HG03432 (cell line): ENCODE measurements at regions not wholly inside any gene's neighbourhood (a gene's known extent, or its start where the extent isn't known, plus 50 kb on each side); places are given as distances from the start of the nearest gene placed in this dataset.
"Not testable (repeated sequence)": the region's sequence is repeated elsewhere in the genome, so short reads cannot be mapped to it uniquely, and the experiment has no call there.

ENCODE experiments used
- ATAC-seq: cut with Tn5 transposase; IDR thresholded peaks from one replicate; pipeline ENCODE4 v1.9.1; 2021; ENCODE audit warnings: mild to moderate bottlenecking, moderate library complexity; ENCODE audit not compliant: unreplicated experiment

GRCh38 chr10:53543410-53543809 is 770.8 kb upstream of the MBL2 start:
- ATAC-seq, result no peak

DNA sequence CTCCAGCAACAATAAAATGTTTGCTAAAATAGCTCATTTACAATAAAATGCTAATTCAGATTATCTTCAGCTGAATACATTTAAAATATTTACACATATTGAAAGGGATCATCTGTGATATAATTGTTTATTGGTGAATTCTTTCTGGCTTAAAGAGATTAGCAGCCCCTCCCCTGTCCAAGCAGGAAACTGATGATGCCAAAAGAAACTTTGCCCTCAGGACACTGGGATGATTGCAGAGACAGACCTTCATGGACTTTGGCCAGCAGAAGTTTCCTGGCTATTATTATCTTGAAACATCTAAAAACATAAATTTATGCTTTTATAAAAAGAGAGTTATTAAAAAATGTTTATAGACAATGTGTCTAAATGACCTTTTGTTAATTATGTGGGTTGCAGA is 764.9 kb upstream of the MBL2 start:
- no peak for ATAC-seq

GRCh38 chr10:53536322-53536721 is 763.7 kb upstream of the MBL2 start:
- ATAC-seq, result no peak

- ATAC-seq, result no peak
Measured at GRCh38 chr10:53534428-53534827, 761.8 kb upstream of the MBL2 start.

DNA sequence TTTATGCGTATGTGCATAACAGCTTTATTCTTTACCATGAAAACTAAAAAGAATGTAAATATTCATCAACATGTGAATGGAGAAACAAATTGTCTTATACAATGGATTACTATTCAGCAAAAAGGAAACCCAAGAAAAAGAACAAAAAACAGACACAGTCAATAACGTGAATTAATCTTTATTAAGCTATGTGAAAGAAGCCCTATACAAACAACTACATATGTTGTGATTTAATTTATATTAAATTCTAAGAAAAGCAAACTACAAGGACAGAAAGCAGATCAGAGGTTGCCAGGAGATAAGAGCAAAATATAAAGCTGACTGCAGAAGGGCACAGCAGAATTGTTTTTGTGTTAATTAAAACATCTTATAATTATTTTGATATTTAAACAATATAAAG is 756.4 kb upstream of the MBL2 start:
- ATAC-seq, result no peak

- ATAC-seq, result no peak
Measured at GRCh38 chr10:53521046-53521445, 748.5 kb upstream of the MBL2 start.

DNA sequence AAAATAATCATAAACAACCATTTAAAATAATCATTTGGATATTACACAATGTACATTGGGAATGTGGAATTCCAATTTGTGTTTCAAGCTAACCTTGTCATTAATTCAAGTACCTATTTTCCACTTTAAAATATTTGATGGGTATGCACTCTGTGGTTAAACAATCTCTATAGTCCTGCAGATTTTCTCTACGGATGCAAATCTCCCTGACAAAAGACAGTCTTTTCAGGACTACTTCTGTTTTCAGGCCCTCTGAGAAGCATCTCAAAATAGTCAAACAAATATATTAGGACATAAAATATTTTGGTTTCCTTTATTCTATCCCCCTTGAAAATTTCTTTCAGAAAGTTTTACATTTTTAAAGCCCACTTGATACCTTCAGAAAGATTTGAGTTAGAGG is 735.6 kb upstream of the MBL2 start:
- ATAC-seq, result no peak

- ATAC-seq, result not testable (repeated sequence)
Measured at GRCh38 chr10:53504492-53504891, 731.9 kb upstream of the MBL2 start.

DNA sequence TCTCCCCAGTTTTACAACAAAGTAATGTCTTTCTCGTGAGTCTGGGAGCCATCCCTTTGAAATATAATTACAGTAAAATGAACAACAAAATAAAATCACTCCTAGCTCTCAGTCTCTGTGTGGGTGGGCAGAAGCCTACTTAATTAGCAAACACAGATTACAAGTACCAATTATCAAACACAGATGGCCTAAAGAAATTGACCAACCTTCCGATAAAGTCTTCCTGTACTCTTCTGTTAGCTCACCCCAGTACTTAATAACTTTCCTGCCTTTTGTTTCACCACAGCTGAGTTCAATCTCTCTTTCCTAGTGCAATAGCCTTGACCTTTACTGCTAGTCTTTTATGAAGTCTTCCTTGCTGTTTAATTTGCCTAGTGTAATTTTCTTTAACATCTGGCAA is 719.2 kb upstream of the MBL2 start:
- ATAC-seq, result no peak

DNA sequence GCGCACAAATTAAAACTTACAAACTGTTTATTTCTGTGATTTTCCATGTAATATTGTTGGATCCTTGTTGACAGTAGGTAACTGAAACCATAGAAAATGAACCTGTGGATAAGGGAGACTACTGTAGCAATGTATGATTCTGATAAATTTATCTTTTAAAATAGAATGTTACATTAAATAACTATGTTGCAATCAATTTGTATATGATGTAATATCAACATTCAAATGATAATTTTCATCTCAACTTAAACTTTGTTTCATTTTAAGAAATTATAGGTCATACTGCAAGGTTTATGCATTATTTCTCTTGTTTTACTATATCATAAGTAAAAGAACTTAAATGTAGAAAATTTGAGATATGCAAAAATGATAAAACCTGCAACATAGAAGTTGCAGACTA is 718.0 kb upstream of the MBL2 start:
- no peak for ATAC-seq

DNA sequence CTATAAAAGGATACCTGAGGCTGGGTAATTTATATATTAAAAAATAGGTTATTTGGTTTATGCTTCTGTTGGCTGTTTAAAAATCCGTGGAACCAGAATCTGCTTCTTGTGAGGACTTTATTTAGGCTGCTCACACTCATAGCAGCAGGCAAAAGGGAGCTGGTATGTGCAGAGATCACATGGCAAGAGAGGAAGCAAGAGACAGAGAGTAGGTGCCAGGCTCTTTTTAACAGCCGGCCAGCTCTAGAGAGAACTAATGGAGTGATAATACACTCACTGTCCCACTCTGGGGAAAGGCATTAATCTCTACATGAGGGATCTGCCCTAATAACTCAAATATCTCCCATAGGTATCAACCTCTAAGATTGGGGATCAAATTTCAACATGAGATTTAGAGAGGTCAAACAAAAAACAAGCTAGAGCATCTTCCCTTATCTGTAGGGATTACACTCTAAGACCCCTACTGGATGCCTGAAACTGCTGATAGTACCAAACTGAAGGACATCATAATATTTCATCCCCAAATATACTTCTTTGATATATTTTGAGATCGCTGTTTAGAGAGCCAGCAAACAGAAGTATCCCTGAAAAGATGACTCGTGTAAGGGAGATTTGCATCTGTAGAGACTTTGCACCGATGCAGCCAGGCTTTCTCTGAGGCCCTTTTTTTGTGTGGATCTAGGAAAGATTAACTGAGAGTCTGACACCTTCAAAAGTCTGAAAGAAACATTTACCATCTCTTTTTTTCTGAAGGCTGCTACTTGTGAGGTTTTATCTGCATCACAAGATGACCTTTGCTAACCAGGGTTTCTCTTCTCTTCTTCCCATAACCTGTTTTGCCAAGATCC is 717.0 kb upstream of the MBL2 start:
- no peak for ATAC-seq

GRCh38 chr10:53487019-53487983 is 714.7 kb upstream of the MBL2 start:
- no peak for ATAC-seq

GRCh38 chr10:53485422-53485821 is 712.8 kb upstream of the MBL2 start:
- ATAC-seq, result not testable (repeated sequence)

DNA sequence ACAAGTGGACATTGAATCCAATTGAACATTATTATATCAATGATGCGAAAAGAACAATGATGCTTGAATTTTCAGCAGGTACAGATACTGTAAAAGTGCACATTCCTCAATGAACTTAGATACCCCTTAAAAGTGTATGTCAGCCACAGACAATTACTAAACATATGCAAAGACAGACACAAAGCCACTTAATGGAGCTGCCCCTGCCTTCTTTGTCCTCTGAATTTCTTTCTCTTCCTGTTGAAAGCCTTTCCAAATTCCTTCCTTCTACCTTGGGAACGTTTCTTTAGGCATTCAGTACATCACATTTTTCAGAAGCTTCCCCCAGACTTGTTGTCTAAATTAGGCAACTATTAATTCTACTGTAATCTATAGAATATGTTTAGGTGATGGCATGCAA is 706.8 kb upstream of the MBL2 start:
- no peak for ATAC-seq

GRCh38 chr10:53477313-53477675 is 704.7 kb upstream of the MBL2 start:
- no peak for ATAC-seq

GRCh38 chr10:53476650-53477312 is 704.2 kb upstream of the MBL2 start:
- no peak for ATAC-seq

- no peak for ATAC-seq
Measured at GRCh38 chr10:53469383-53469782, 696.8 kb upstream of the MBL2 start.

DNA sequence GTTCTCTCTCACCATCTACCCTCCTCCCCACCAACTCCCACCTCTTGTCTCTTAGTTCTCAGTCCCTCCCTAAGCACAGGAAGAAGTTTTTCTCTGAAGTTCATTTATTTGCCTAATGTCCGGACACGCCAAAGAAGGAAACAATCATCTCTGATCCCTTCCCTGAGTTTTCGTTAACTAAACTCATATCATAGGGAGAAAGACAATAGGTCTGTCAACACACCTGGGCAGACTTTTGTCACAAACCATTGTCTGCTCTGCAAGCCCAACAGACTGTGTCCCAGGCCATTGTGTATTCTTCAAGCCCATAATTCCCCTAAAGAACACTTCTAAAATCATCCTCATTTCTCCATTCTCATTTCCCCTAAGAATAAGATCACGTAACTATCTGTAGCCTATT is 691.0 kb upstream of the MBL2 start:
- ATAC-seq, result no peak

- no peak for ATAC-seq
Measured at GRCh38 chr10:53458007-53458406, 685.4 kb upstream of the MBL2 start.

DNA sequence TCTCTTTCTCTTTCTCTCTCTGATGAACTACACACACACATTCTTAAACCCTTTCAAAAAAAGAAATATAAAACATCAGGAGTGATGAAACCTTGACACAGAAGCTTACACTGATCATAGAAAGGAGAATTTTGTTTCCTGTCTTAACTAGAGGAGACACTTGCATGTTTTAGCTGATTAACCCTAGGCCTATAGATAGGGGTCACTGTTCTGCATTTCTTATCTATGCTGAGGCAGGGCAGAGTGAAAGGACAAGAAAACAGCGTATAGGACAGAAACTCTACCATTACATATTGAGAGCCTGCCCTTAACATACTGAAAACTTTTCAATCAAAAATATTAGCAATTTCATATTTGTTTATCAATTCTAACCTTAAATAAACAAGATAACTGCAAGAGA is 680.6 kb upstream of the MBL2 start:
- no peak for ATAC-seq

- no peak for ATAC-seq
Measured at GRCh38 chr10:53447576-53447975, 675.0 kb upstream of the MBL2 start.
